Ecto neural progenitor cell (in vitro differentiated cells): ENCODE measurements at regions not wholly inside any gene's neighbourhood (a gene's known extent, or its start where the extent isn't known, plus 50 kb on each side); places are given as distances from the start of the nearest gene placed in this dataset.
A peak's percentile ranks its signal among the peaks of the same experiment; 100 is the strongest.

Experiments used
- DNase-seq: peaks from one replicate; pipeline ENCODE4 v3.0.0-alpha.2; 2018; ENCODE audit warnings: low spot score

- DNase-seq: no peak
Observed at GRCh38 chr18:65288908-65289307, 461.9 kb upstream of the CDH7 start.

GRCh38 chr18:65287652-65288051 is 463.2 kb upstream of the CDH7 start:
- no peak for DNase-seq

GRCh38 chr18:65282096-65282495 is 468.7 kb upstream of the CDH7 start:
- DNase-seq: no peak

GRCh38 chr18:65279668-65280305 is 471.0 kb upstream of the CDH7 start:
- no peak for DNase-seq

- DNase-seq: no peak
Observed at GRCh38 chr18:65278939-65279667, 471.7 kb upstream of the CDH7 start.

- no peak for DNase-seq
Observed at GRCh38 chr18:65269375-65269774, 481.4 kb upstream of the CDH7 start.

- no peak for DNase-seq
Observed at GRCh38 chr18:65265761-65266160, 485.1 kb upstream of the CDH7 start.

- no peak for DNase-seq
Observed at GRCh38 chr18:65260030-65260429, 490.8 kb upstream of the CDH7 start.

- DNase-seq: no peak
Observed at GRCh38 chr18:65259403-65259802, 491.4 kb upstream of the CDH7 start.

GRCh38 chr18:65257149-65257548 is 493.7 kb upstream of the CDH7 start:
- DNase-seq: no peak

- no peak for DNase-seq
Observed at GRCh38 chr18:65255417-65255816, 495.4 kb upstream of the CDH7 start.

GRCh38 chr18:65239787-65240186 is 511.0 kb upstream of the CDH7 start:
- no peak for DNase-seq

- DNase-seq: no peak
Observed at GRCh38 chr18:65235966-65236624, 514.7 kb upstream of the CDH7 start.

GRCh38 chr18:65230311-65230710 is 520.5 kb upstream of the CDH7 start:
- no peak for DNase-seq

- DNase-seq: no peak
Observed at GRCh38 chr18:65227970-65228369, 522.8 kb upstream of the CDH7 start.

GRCh38 chr18:65221736-65222135 is 529.1 kb upstream of the CDH7 start:
- no peak for DNase-seq

GRCh38 chr18:65221115-65221514 is 529.7 kb upstream of the CDH7 start:
- no peak for DNase-seq

- DNase-seq: no peak
Observed at GRCh38 chr18:65215865-65216466, 534.8 kb upstream of the CDH7 start.

- no peak for DNase-seq
Observed at GRCh38 chr18:65214456-65214855, 536.4 kb upstream of the CDH7 start.

GRCh38 chr18:65206551-65207260 is 544.1 kb upstream of the CDH7 start:
- DNase-seq: peak; percentile 62

- DNase-seq: no peak
Observed at GRCh38 chr18:65202091-65202490, 548.7 kb upstream of the CDH7 start.

GRCh38 chr18:65175681-65176080 is 575.1 kb upstream of the CDH7 start:
- no peak for DNase-seq
